ENCODE measurements at regions not wholly inside any gene's neighbourhood (a gene's known extent, or its start where the extent isn't known, plus 50 kb on each side); places are given as distances from the start of the nearest gene placed in this dataset.

- TF ChIP-seq ZNF687 (CRISPR knock-in tag; IDR thresholded peaks at IDR 0.05): no peak
- no peak for TF ChIP-seq PCBP2 (optimal IDR thresholded peaks at IDR 0.05; ENCODE audit: low read depth, low read length, poor library complexity, severe bottlenecking)
Measured at GRCh38 chr2:64853306-64853705, 135.9 kb upstream of the SLC1A4 start (continued).

GRCh38 chr2:64853894-64854293 is 135.3 kb upstream of the SLC1A4 start:
- CTCF ChIA-PET (ENCODE audit: low intra/inter-chr PET ratio, low total read pairs): no interaction called here
- intact Hi-C loops (cut with micrococcal nuclease; ENCODE audit: unreplicated experiment): no loop called here
- Histone ChIP-seq H3K79me2 (ENCODE audit: insufficient read depth, low read length) (no peaks in the 10 kb centered on the region), H3K9me3 (ENCODE audit: low read length) (no peaks in the 10 kb centered on the region), H3K9ac (ENCODE audit: insufficient read depth, low read depth, low read length) (no peak overlapping the region), H3K4me1 (ENCODE audit: insufficient read depth, low read length) (peaks cover 45% of the 10 kb centered on the region), H4K20me1 (ENCODE audit: insufficient read depth, low read length) (no peaks in the 10 kb centered on the region), H3K4me2 (ENCODE audit: low read depth, low read length) (no peak overlapping the region), H2AFZ (ENCODE audit: low read length) (no peak overlapping the region), H3K27me3 (ENCODE audit: control insufficient read depth in 1 of 2, insufficient read depth in 2 of 2, low read length in 2 of 2) (peaks cover 2 to 20% of the 10 kb centered on the region in 2 experiments; a peak in 2 of 5 replicates), H3K4me3 (replicated peaks in 1 of 3; ENCODE audit: insufficient read depth in 1 of 3, low read depth in 2 of 3, low read length in 3 of 3) (no peak overlapping the region), H3K36me3 (replicated peaks in 1 of 2; ENCODE audit: control insufficient read depth in 1 of 2, insufficient read depth in 2 of 2, low read length in 2 of 2) (no peaks in the 10 kb centered on the region), H3K27ac (ENCODE audit: extremely low read length, insufficient read depth, low read length) (no peak overlapping the region)
- ATAC-seq (no peak), FAIRE-seq (no peak), DNase-seq (ENCODE audit: low spot score) (no peak)
- in situ Hi-C loops (cut with HindIII; ENCODE audit: extremely low pct_ligation_motif_present, low pct_unique_long_range_greater_than_20kb): no loop called here
- POLR2A ChIA-PET: no interaction called here
- 0% methylated on average over 1 of the region's 1 CpG for WGBS (ENCODE audit: low lambda C conversion rate)
- no TSS peak for BruUV-seq (replicated peaks)
- TF ChIP-seq CEBPB (IDR thresholded peaks at IDR 0.05; ENCODE audit: borderline replicate concordance, low read depth, low read length): peak; percentile 60; the same call in 1 of the 2 replicates
- TF ChIP-seq ELK4 (CRISPR knock-in tag; IDR thresholded peaks at IDR 0.05; ENCODE audit: borderline replicate concordance): no peak
- no peak for TF ChIP-seq BRF2 (CRISPR knock-in tag; IDR thresholded peaks at IDR 0.05)
- no peak for TF ChIP-seq ETS1 (CRISPR knock-in tag; IDR thresholded peaks at IDR 0.05)
- peak; percentile 38; the same call in 1 of the 2 replicates for TF ChIP-seq CEBPG (CRISPR knock-in tag; IDR thresholded peaks at IDR 0.05)
- peak; percentile 85; the same call in 1 of the 2 replicates for TF ChIP-seq ZNF460 (CRISPR knock-in tag; IDR thresholded peaks at IDR 0.05; ENCODE audit: borderline replicate concordance)
- TF ChIP-seq GATAD2A (CRISPR knock-in tag; IDR thresholded peaks at IDR 0.05): 0 out of 2 replicates have a peak, but pooled peaks have one; percentile 26
- TF ChIP-seq HNF1A (IDR thresholded peaks at IDR 0.05; ENCODE audit: low read depth): 0 out of 2 replicates have a peak, but pooled peaks have one; percentile 44
- TF ChIP-seq HNF1A (CRISPR knock-in tag; IDR thresholded peaks at IDR 0.05; ENCODE audit: borderline replicate concordance): no peak

Data from HepG2 (cell line).